ENCODE measurements at regions not wholly inside any gene's neighbourhood (a gene's known extent, or its start where the extent isn't known, plus 50 kb on each side); places are given as distances from the start of the nearest gene placed in this dataset.
"Not testable (repeated sequence)": the region's sequence is repeated elsewhere in the genome, so short reads cannot be mapped to it uniquely, and the experiment has no call there.

DNA sequence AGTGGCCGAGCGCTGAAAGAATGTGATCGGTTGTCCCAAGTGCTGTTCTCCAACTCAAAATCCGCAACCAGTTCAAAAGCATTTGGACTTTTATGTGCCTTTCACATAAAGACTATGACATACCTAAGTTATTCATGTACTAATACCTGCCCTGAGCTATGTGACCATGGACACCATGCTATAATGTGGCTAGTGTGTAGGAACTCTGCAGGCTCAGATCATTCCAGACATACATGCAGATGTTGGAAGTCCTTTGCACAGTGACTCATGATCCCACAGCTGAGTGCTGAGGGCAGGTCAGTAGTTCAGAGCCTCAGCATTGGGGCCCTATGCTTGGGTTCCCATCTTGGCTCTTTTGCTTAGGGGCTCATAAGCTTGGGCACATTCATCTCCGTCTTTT is 95.4 kb downstream of the IGLL1 start:
- Histone ChIP-seq H3K27me3 (ENCODE audit: insufficient read depth, low read length) (peaks cover 41% of the 10 kb centered on the region), H2AFZ (ENCODE audit: low read length, unreplicated experiment) (no peak overlapping the region), H3K4me1 (ENCODE audit: control insufficient read depth, insufficient read depth, low read length, unreplicated experiment) (no peaks in the 10 kb centered on the region), H3K79me2 (ENCODE audit: control insufficient read depth, insufficient read depth, low read length, unreplicated experiment) (no peaks in the 10 kb centered on the region), H3K4me3 (ENCODE audit: low read depth, low read length) (no peak overlapping the region), H3K36me3 (ENCODE audit: insufficient read depth, low read length) (no peaks in the 10 kb centered on the region), H3K27ac (ENCODE audit: low read depth, low read length) (no peak overlapping the region)

- H3K4me1 ChIP-seq (ENCODE audit: control insufficient read depth, insufficient read depth, low read length, unreplicated experiment) = no peaks in the 10 kb centered on the region
- H3K27me3 ChIP-seq (ENCODE audit: insufficient read depth, low read length) = peaks cover 51% of the 10 kb centered on the region
- no peaks in the 10 kb centered on the region for H3K79me2 ChIP-seq (ENCODE audit: control insufficient read depth, insufficient read depth, low read length, unreplicated experiment)
- no peak overlapping the region for H3K27ac ChIP-seq (ENCODE audit: low read depth, low read length)
- no peak overlapping the region for H2AFZ ChIP-seq (ENCODE audit: low read length, unreplicated experiment)
- H3K36me3 ChIP-seq (ENCODE audit: insufficient read depth, low read length) = no peaks in the 10 kb centered on the region
- H3K4me3 ChIP-seq (ENCODE audit: low read depth, low read length) = no peak overlapping the region
Measured at GRCh38 chr22:23481369-23481768, 98.7 kb downstream of the IGLL1 start.

DNA sequence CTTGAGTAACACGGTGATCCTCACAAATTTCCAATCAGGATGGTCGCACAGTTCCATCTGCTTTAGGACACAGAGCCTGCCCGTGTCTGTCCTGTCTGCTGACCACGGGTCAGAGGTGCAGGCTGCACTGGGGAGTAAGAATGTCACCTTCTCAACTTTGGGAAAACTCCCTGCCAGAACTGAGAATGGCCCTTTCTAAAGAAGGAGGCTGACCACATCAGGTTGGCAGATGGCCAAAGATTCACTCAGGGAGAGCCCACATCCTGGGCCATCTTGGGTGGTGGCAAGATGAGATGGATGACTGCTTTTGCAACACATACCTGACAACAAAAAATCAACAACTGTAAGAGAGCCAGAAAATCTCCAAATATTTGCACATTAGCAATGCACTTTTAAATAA is 101.9 kb downstream of the IGLL1 start:
- H3K4me1 ChIP-seq (ENCODE audit: control insufficient read depth, insufficient read depth, low read length, unreplicated experiment) = no peaks in the 10 kb centered on the region
- no peak overlapping the region for H3K27ac ChIP-seq (ENCODE audit: low read depth, low read length)
- no peaks in the 10 kb centered on the region for H3K36me3 ChIP-seq (ENCODE audit: insufficient read depth, low read length)
- H3K27me3 ChIP-seq (ENCODE audit: insufficient read depth, low read length) = peaks cover 34% of the 10 kb centered on the region
- H3K79me2 ChIP-seq (ENCODE audit: control insufficient read depth, insufficient read depth, low read length, unreplicated experiment) = no peaks in the 10 kb centered on the region
- no peak overlapping the region for H3K4me3 ChIP-seq (ENCODE audit: low read depth, low read length)
- H2AFZ ChIP-seq (ENCODE audit: low read length, unreplicated experiment) = no peak overlapping the region

- not testable (repeated sequence) for H3K27ac ChIP-seq (ENCODE audit: low read depth, low read length); H2AFZ ChIP-seq (ENCODE audit: low read length, unreplicated experiment); H3K27me3 ChIP-seq (ENCODE audit: insufficient read depth, low read length); H3K4me3 ChIP-seq (ENCODE audit: low read depth, low read length); H3K4me1 ChIP-seq (ENCODE audit: control insufficient read depth, insufficient read depth, low read length, unreplicated experiment); H3K79me2 ChIP-seq (ENCODE audit: control insufficient read depth, insufficient read depth, low read length, unreplicated experiment); H3K36me3 ChIP-seq (ENCODE audit: insufficient read depth, low read length)
Measured at GRCh38 chr22:23474531-23474930, 105.6 kb downstream of the IGLL1 start.

DNA sequence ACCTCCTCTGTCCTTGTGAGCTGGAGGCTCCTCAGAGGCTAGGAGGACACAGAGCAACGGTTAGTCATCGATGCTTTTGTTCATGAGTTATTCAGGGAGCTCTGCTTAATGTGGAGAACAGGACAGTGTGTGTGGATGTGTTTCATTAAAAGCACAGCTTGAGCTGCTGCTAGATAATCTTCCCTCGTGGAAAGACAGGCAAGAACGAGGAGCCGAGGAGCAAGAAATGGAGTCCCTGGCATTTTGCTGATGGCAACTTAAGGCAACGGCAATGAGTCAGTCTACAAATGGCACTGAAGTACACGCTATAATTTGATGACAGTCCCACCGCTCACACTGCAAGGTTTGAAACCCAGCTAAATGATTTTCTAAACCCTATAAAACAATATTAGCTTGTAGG is 106.2 kb downstream of the IGLL1 start:
- Histone ChIP-seq H3K4me1 (ENCODE audit: control insufficient read depth, insufficient read depth, low read length, unreplicated experiment) (no peaks in the 10 kb centered on the region), H3K4me3 (ENCODE audit: low read depth, low read length) (no peak overlapping the region), H2AFZ (ENCODE audit: low read length, unreplicated experiment) (no peak overlapping the region), H3K27me3 (ENCODE audit: insufficient read depth, low read length) (peaks cover 3% of the 10 kb centered on the region), H3K27ac (ENCODE audit: low read depth, low read length) (no peak overlapping the region), H3K79me2 (ENCODE audit: control insufficient read depth, insufficient read depth, low read length, unreplicated experiment) (no peaks in the 10 kb centered on the region), H3K36me3 (ENCODE audit: insufficient read depth, low read length) (no peaks in the 10 kb centered on the region)

- not testable (repeated sequence) for H3K79me2 ChIP-seq (ENCODE audit: control insufficient read depth, insufficient read depth, low read length, unreplicated experiment); H2AFZ ChIP-seq (ENCODE audit: low read length, unreplicated experiment); H3K27ac ChIP-seq (ENCODE audit: low read depth, low read length); H3K36me3 ChIP-seq (ENCODE audit: insufficient read depth, low read length); H3K4me1 ChIP-seq (ENCODE audit: control insufficient read depth, insufficient read depth, low read length, unreplicated experiment); H3K4me3 ChIP-seq (ENCODE audit: low read depth, low read length); H3K27me3 ChIP-seq (ENCODE audit: insufficient read depth, low read length)
Measured at GRCh38 chr22:23472376-23472775, 107.7 kb downstream of the IGLL1 start.

DNA sequence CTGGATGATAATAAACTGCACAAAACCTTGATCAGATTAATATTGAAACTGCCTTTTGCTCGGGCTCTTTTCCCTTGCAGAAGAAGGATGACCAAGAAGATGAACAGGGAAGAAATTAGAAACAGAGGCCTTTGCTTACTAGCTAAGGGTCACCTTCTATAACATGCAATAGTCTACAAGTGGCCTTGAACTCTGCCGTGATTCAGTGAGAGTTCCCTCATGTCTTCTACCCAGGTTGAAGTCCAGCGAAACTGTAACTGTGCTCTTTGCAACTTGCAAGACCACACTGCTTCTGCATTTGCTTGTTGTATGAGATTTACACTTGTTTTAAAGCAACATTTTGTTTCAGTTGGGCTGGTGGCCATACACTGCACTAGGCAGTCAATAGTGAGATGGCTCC is 108.4 kb downstream of the IGLL1 start:
- Histone ChIP-seq H3K27ac (ENCODE audit: low read depth, low read length) (no peak overlapping the region), H3K4me1 (ENCODE audit: control insufficient read depth, insufficient read depth, low read length, unreplicated experiment) (no peaks in the 10 kb centered on the region), H2AFZ (ENCODE audit: low read length, unreplicated experiment) (no peak overlapping the region)

GRCh38 chr22:23470811-23471389 is 109.2 kb downstream of the IGLL1 start:
- no peak overlapping the region for H3K4me3 ChIP-seq (ENCODE audit: low read depth, low read length)

More for the DNA sequence above, 108.4 kb downstream of the IGLL1 start:
- H3K36me3 ChIP-seq (ENCODE audit: insufficient read depth, low read length) = no peaks in the 10 kb centered on the region
- H3K4me3 ChIP-seq (ENCODE audit: low read depth, low read length) = no peak overlapping the region
- H3K79me2 ChIP-seq (ENCODE audit: control insufficient read depth, insufficient read depth, low read length, unreplicated experiment) = no peaks in the 10 kb centered on the region
- H3K27me3 ChIP-seq (ENCODE audit: insufficient read depth, low read length) = no peaks in the 10 kb centered on the region; the same call in none of the 2 replicates

DNA sequence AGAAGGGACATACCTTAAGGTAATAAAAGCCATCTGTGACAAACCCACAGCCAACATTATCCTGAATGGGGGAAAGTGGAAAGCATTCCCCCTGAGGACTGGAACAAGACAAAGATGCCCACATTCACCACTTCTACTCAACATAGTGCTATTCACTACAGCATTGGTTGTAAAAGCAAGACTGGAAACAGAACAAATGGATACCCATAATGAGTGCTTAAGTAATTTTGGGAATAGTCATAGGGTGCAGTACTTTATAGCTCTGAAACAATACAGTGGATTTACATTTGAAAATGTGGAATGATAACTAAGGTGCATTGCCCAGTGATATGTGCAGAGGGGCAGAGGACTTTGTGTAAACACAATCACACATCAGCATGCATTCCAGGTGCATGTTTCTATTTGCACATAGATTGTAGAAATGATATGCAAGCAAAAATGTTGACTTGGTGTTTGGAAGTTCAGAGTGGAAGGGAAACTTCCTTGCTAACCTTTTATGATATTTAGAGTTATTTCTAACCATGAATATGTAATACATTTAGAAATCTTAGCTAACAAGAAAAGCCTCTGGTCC is 112.3 kb downstream of the IGLL1 start:
- Histone ChIP-seq H3K27ac (ENCODE audit: low read depth, low read length) (no peak overlapping the region), H3K4me3 (ENCODE audit: low read depth, low read length) (no peak overlapping the region), H3K79me2 (ENCODE audit: control insufficient read depth, insufficient read depth, low read length, unreplicated experiment) (no peaks in the 10 kb centered on the region), H3K4me1 (ENCODE audit: control insufficient read depth, insufficient read depth, low read length, unreplicated experiment) (no peaks in the 10 kb centered on the region), H3K36me3 (ENCODE audit: insufficient read depth, low read length) (no peaks in the 10 kb centered on the region), H2AFZ (ENCODE audit: low read length, unreplicated experiment) (no peak overlapping the region), H3K27me3 (ENCODE audit: insufficient read depth, low read length) (peaks cover 25% of the 10 kb centered on the region)

More at GRCh38 chr22:23470811-23471389, 109.2 kb downstream of the IGLL1 start:
- no peaks in the 10 kb centered on the region; the same call in none of the 2 replicates for H3K27me3 ChIP-seq (ENCODE audit: insufficient read depth, low read length)
- no peak overlapping the region for H3K27ac ChIP-seq (ENCODE audit: low read depth, low read length)
- no peaks in the 10 kb centered on the region for H3K36me3 ChIP-seq (ENCODE audit: insufficient read depth, low read length)
- no peaks in the 10 kb centered on the region for H3K79me2 ChIP-seq (ENCODE audit: control insufficient read depth, insufficient read depth, low read length, unreplicated experiment)
- H2AFZ ChIP-seq (ENCODE audit: low read length, unreplicated experiment) = no peak overlapping the region
- H3K4me1 ChIP-seq (ENCODE audit: control insufficient read depth, insufficient read depth, low read length, unreplicated experiment) = no peaks in the 10 kb centered on the region

GRCh38 chr22:23466351-23466750 is 113.7 kb downstream of the IGLL1 start:
- H3K79me2 ChIP-seq (ENCODE audit: control insufficient read depth, insufficient read depth, low read length, unreplicated experiment) = no peaks in the 10 kb centered on the region
- H2AFZ ChIP-seq (ENCODE audit: low read length, unreplicated experiment) = no peak overlapping the region
- no peaks in the 10 kb centered on the region for H3K36me3 ChIP-seq (ENCODE audit: insufficient read depth, low read length)
- H3K4me1 ChIP-seq (ENCODE audit: control insufficient read depth, insufficient read depth, low read length, unreplicated experiment) = no peaks in the 10 kb centered on the region
- H3K27me3 ChIP-seq (ENCODE audit: insufficient read depth, low read length) = peaks cover 30% of the 10 kb centered on the region
- no peak overlapping the region for H3K4me3 ChIP-seq (ENCODE audit: low read depth, low read length)
- H3K27ac ChIP-seq (ENCODE audit: low read depth, low read length) = no peak overlapping the region

GRCh38 chr22:23464796-23465195 is 115.3 kb downstream of the IGLL1 start:
- H3K27ac ChIP-seq (ENCODE audit: low read depth, low read length); H3K4me3 ChIP-seq (ENCODE audit: low read depth, low read length); H2AFZ ChIP-seq (ENCODE audit: low read length, unreplicated experiment); H3K79me2 ChIP-seq (ENCODE audit: control insufficient read depth, insufficient read depth, low read length, unreplicated experiment); H3K4me1 ChIP-seq (ENCODE audit: control insufficient read depth, insufficient read depth, low read length, unreplicated experiment); H3K36me3 ChIP-seq (ENCODE audit: insufficient read depth, low read length): not testable (repeated sequence)
- peaks cover 30% of the 10 kb centered on the region for H3K27me3 ChIP-seq (ENCODE audit: insufficient read depth, low read length)
